Memory B cell (primary cell): ENCODE measurements at regions not wholly inside any gene's neighbourhood (a gene's known extent, or its start where the extent isn't known, plus 50 kb on each side); places are given as distances from the start of the nearest gene placed in this dataset.
"Not testable (repeated sequence)": the region's sequence is repeated elsewhere in the genome, so short reads cannot be mapped to it uniquely, and the experiment has no call there.

Experiments
- ATAC-seq: fragments of 150-1000 bp; cut with Tn5 transposase; 2 replicates; pipeline ENCODE4 v1.10.0; 2021; ENCODE audit warnings: low read depth, mild to moderate bottlenecking, moderate library complexity
- DNase-seq, 2 donors: peaks; one replicate each; pipeline ENCODE4 v3.0.0; 2022; ENCODE audit warnings: low spot score in 2 of 2
- H3K27ac Mint-ChIP-seq: one replicate; pipeline ENCODE4 v1.8.0; 2022; ENCODE audit warnings: mild to moderate bottlenecking, moderate library complexity, mixed read lengths
- H3K27me3 Mint-ChIP-seq: one replicate; pipeline ENCODE4 v1.8.0; 2022; ENCODE audit warnings: mixed read lengths
- H3K36me3 Mint-ChIP-seq: one replicate; pipeline ENCODE4 v1.8.0; 2022; ENCODE audit warnings: mild to moderate bottlenecking, mixed read lengths
- H3K4me1 Mint-ChIP-seq: one replicate; pipeline ENCODE4 v1.8.0; 2022; ENCODE audit warnings: mixed read lengths
- H3K4me3 Mint-ChIP-seq: one replicate; pipeline ENCODE4 v1.8.0; 2022; ENCODE audit warnings: mild to moderate bottlenecking, moderate library complexity, mixed read lengths
- H3K9me3 Mint-ChIP-seq: one replicate; pipeline ENCODE4 v1.8.0; 2022; ENCODE audit warnings: mixed read lengths

GRCh38 chr3:147662705-147663104, 253.5 kb downstream of the ZIC1 start:
- H3K36me3 Mint-ChIP-seq: no peaks in the 10 kb centered on the region
- no peak for ATAC-seq
- no peak for DNase-seq
- no peak overlapping the region for H3K27ac Mint-ChIP-seq
- no peaks in the 10 kb centered on the region for H3K4me1 Mint-ChIP-seq
- peaks cover 3% of the 10 kb centered on the region for H3K9me3 Mint-ChIP-seq
- no peaks in the 10 kb centered on the region for H3K27me3 Mint-ChIP-seq
- H3K4me3 Mint-ChIP-seq: no peak overlapping the region

- Mint-ChIP-seq H3K27ac (no peak overlapping the region), H3K27me3 (no peaks in the 10 kb centered on the region), H3K4me1 (no peaks in the 10 kb centered on the region), H3K9me3 (peaks cover 1% of the 10 kb centered on the region), H3K36me3 (no peaks in the 10 kb centered on the region), H3K4me3 (no peak overlapping the region)
- DNase-seq: no peak
- no peak for ATAC-seq
Observed at GRCh38 chr3:147669077-147669476, 259.9 kb downstream of the ZIC1 start.

- no peaks in the 10 kb centered on the region for H3K4me1 Mint-ChIP-seq
- H3K27ac Mint-ChIP-seq: no peak overlapping the region
- no peak for ATAC-seq
- H3K36me3 Mint-ChIP-seq: no peaks in the 10 kb centered on the region
- DNase-seq: no peak
- H3K4me3 Mint-ChIP-seq: no peak overlapping the region
- no peaks in the 10 kb centered on the region for H3K27me3 Mint-ChIP-seq
- peaks cover under 1% of the 10 kb centered on the region for H3K9me3 Mint-ChIP-seq
Observed at GRCh38 chr3:147672035-147672434, 262.9 kb downstream of the ZIC1 start.

DNA sequence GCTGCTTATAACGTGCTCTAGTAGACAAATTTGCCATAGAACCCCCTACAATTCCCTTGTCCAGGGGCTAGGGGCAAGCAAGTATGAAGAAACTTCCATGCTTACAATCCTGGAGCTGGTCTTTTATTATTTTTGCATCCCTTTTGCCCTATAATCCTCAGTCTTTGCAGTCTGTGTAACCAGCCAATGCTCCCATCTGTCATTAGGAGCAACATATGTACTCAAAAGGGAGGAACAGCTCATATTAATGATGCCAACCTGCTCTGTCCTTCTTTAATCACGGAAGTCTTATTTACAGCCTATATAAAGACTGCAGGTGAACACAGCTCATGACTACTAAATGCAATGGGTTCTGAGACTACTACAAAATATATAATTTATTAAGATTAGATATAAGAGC, 263.3 kb downstream of the ZIC1 start:
- no peak overlapping the region for H3K4me3 Mint-ChIP-seq

GRCh38 chr3:147675761-147676160, 266.6 kb downstream of the ZIC1 start:
- peaks cover 2% of the 10 kb centered on the region for H3K9me3 Mint-ChIP-seq
- H3K4me1 Mint-ChIP-seq: no peaks in the 10 kb centered on the region
- H3K27me3 Mint-ChIP-seq: no peaks in the 10 kb centered on the region
- H3K36me3 Mint-ChIP-seq: no peaks in the 10 kb centered on the region
- ATAC-seq (no peak), DNase-seq (no peak)
- no peak overlapping the region for H3K4me3 Mint-ChIP-seq
- H3K27ac Mint-ChIP-seq: no peak overlapping the region

More for the DNA sequence above, 263.3 kb downstream of the ZIC1 start:
- no peak overlapping the region for H3K27ac Mint-ChIP-seq
- H3K4me1 Mint-ChIP-seq: no peaks in the 10 kb centered on the region
- no peak for ATAC-seq
- no peak for DNase-seq
- H3K27me3 Mint-ChIP-seq: no peaks in the 10 kb centered on the region
- no peaks in the 10 kb centered on the region for H3K36me3 Mint-ChIP-seq
- no peaks in the 10 kb centered on the region for H3K9me3 Mint-ChIP-seq

- no peaks in the 10 kb centered on the region for H3K4me1 Mint-ChIP-seq
Observed at GRCh38 chr3:147680837-147681483, 271.8 kb downstream of the ZIC1 start.

GRCh38 chr3:147688868-147689267, 279.7 kb downstream of the ZIC1 start:
- no peak for ATAC-seq
- H3K27ac Mint-ChIP-seq: no peak overlapping the region
- no peaks in the 10 kb centered on the region for H3K4me1 Mint-ChIP-seq
- no peak overlapping the region for H3K4me3 Mint-ChIP-seq
- DNase-seq: no peak
- H3K36me3 Mint-ChIP-seq: no peaks in the 10 kb centered on the region
- no peaks in the 10 kb centered on the region for H3K27me3 Mint-ChIP-seq
- H3K9me3 Mint-ChIP-seq: peaks cover 4% of the 10 kb centered on the region

More at GRCh38 chr3:147680837-147681483, 271.8 kb downstream of the ZIC1 start:
- Mint-ChIP-seq H3K36me3 (no peaks in the 10 kb centered on the region), H3K27me3 (no peaks in the 10 kb centered on the region), H3K9me3 (peaks cover 2% of the 10 kb centered on the region), H3K4me3 (no peak overlapping the region), H3K27ac (no peak overlapping the region)
- no peak for ATAC-seq
- no peak for DNase-seq

DNA sequence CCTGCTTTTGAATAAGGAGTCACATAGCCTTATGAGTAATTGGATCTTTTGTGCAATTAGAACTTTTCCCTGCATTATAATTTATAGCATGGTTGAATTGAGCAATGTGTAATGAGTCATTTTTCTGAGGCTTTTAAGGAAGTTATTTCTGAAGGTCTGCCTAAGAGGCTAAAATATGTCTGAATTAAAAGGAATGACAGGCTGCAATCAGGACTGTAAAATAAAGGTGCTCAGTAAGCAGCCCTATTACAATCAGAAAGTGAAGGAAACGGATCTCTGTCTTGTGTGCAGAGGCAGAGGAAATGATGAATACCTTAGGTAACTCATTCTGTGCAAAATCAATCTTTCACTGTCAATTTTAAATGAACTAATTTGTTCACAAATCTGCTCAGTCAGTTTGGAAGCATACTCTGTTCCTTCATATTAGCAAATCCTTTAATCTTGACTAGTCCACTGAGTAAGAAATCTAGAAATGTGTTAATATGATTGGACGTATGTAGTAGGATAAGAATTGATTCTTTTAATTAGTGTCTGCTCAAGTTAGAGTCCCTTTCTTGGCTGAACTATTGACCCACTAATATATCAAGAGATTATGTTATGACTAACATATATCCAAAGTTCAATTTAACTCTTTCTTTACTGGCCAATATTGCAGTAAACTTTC, 290.1 kb downstream of the ZIC1 start:
- no peaks in the 10 kb centered on the region for H3K36me3 Mint-ChIP-seq
- no peaks in the 10 kb centered on the region for H3K9me3 Mint-ChIP-seq
- H3K27me3 Mint-ChIP-seq: no peaks in the 10 kb centered on the region
- no peak overlapping the region for H3K4me3 Mint-ChIP-seq
- no peak overlapping the region for H3K27ac Mint-ChIP-seq
- ATAC-seq (no peak), DNase-seq (no peak)
- H3K4me1 Mint-ChIP-seq: no peaks in the 10 kb centered on the region

- ATAC-seq: no peak
- H3K4me3 Mint-ChIP-seq: no peak overlapping the region
Observed at GRCh38 chr3:147701195-147701594, 292.0 kb downstream of the ZIC1 start.

DNA sequence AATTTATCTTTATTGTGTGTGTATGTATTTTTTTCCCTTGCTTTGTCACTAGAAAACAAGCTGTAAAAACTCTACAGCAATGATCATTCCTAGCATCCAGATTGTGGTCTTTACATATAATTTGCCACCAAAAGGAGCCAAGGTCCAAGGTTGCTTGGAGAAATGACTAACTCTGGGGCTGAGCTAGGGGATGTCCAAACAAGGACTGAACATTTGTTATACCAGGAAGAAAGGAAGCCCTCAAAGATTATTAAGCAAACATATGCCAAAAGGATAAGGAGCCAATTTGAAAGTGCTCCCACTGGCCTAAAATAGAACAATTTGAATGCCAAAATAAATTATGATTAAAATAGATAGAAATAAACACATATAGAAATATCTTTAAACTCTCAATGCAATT, 293.3 kb downstream of the ZIC1 start:
- ATAC-seq: no peak

More at GRCh38 chr3:147701195-147701594, 292.0 kb downstream of the ZIC1 start:
- H3K9me3 Mint-ChIP-seq: no peaks in the 10 kb centered on the region
- DNase-seq: no peak
- H3K36me3 Mint-ChIP-seq: no peaks in the 10 kb centered on the region
- no peaks in the 10 kb centered on the region for H3K4me1 Mint-ChIP-seq
- no peak overlapping the region for H3K27ac Mint-ChIP-seq
- H3K27me3 Mint-ChIP-seq: no peaks in the 10 kb centered on the region

DNA sequence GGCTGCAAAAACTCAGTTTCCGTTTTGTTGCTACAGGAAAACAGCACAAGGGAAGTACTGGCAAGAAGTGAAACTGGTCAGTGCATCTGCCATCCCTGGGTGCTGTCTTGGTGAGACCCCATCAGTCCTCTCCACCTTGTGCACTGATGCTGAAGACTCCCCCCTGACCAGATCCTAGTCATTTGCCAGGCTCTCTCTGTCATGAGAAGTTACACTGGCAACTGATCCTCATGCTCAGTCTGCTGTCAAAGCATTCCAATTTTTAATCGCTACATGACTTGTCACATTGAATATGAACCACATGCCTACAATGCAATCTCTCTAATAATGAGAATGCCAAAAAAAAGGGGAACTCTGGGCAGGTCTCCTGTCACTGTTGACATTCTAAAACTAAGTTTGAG, 296.5 kb downstream of the ZIC1 start:
- DNase-seq (no peak), ATAC-seq (no peak)
- Mint-ChIP-seq H3K4me1 (no peaks in the 10 kb centered on the region), H3K4me3 (no peak overlapping the region), H3K9me3 (no peaks in the 10 kb centered on the region), H3K27me3 (no peaks in the 10 kb centered on the region), H3K27ac (no peak overlapping the region), H3K36me3 (no peaks in the 10 kb centered on the region)

More for the DNA sequence above, 293.3 kb downstream of the ZIC1 start:
- Mint-ChIP-seq H3K4me1 (no peaks in the 10 kb centered on the region), H3K36me3 (no peaks in the 10 kb centered on the region), H3K27me3 (no peaks in the 10 kb centered on the region), H3K4me3 (no peak overlapping the region), H3K27ac (no peak overlapping the region), H3K9me3 (no peaks in the 10 kb centered on the region)
- no peak for DNase-seq

GRCh38 chr3:147710753-147711152, 301.6 kb downstream of the ZIC1 start:
- DNase-seq, H3K4me1 Mint-ChIP-seq, H3K36me3 Mint-ChIP-seq, H3K27ac Mint-ChIP-seq, H3K9me3 Mint-ChIP-seq, H3K4me3 Mint-ChIP-seq, ATAC-seq, H3K27me3 Mint-ChIP-seq: not testable (repeated sequence)

GRCh38 chr3:147712357-147712756, 303.2 kb downstream of the ZIC1 start:
- Mint-ChIP-seq H3K27ac (no peak overlapping the region), H3K4me3 (no peak overlapping the region), H3K9me3 (no peaks in the 10 kb centered on the region), H3K36me3 (no peaks in the 10 kb centered on the region), H3K4me1 (no peaks in the 10 kb centered on the region), H3K27me3 (no peaks in the 10 kb centered on the region)
- no peak for ATAC-seq
- DNase-seq: no peak

DNA sequence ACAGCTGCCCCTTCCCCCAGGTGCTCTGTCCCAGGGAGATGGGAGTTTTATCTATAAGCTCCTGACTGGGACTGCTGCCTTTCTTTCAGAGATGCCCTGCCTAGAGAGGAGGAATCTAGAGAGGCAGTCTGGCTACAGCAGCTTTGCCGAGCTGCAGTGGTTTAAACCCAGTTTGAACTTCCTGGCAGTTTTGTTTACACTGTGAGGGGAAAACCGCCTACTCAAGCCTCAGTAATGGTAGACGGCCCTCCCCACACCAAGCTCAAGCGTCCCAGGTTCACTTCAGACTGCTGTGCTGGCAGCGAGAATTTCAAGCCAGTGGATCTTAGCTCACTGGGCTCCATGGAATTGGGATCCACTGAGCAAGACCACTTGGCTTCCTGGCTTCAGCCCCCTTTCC, 303.6 kb downstream of the ZIC1 start:
- not testable (repeated sequence) for ATAC-seq, H3K27me3 Mint-ChIP-seq, H3K27ac Mint-ChIP-seq, DNase-seq, H3K36me3 Mint-ChIP-seq, H3K4me3 Mint-ChIP-seq, H3K9me3 Mint-ChIP-seq, H3K4me1 Mint-ChIP-seq
